CD4-positive, CD25-positive, alpha-beta regulatory T cell (primary cell): ENCODE measurements at regions not wholly inside any gene's neighbourhood (a gene's known extent, or its start where the extent isn't known, plus 50 kb on each side); places are given as distances from the start of the nearest gene placed in this dataset.

Experiments used
- ATAC-seq, 2 donors: fragments of 150-1000 bp; cut with Tn5 transposase; one replicate each; pipeline ENCODE4 v1.10.0; 2021; ENCODE audit warnings: low read depth in 2 of 2, moderate number of reproducible peaks in 2 of 2, moderate library complexity in 1 of 2
- DNase-seq, 3 donors: peaks; one replicate each; pipeline versions ENCODE4 v3.0.0 to v3.0.0-alpha.2; 2012 to 2022; ENCODE audit warnings: mixed read lengths in 1 of 3
- H3K27ac ChIP-seq: one replicate; pipeline ENCODE4 v1.7.0; 2013; ENCODE audit warnings: mild to moderate bottlenecking, low read length; ENCODE audit not compliant: insufficient read depth, poor library complexity, severe bottlenecking
- H3K27me3 ChIP-seq: one replicate; pipeline ENCODE4 v1.7.0; 2013; ENCODE audit warnings: low read length; ENCODE audit not compliant: control insufficient read depth, insufficient read depth
- H3K36me3 ChIP-seq: one replicate; pipeline ENCODE4 v1.7.0; 2013; ENCODE audit warnings: mild to moderate bottlenecking, low read length, moderate library complexity; ENCODE audit not compliant: control insufficient read depth, insufficient read depth
- H3K4me1 ChIP-seq: 2 replicates; pipeline ENCODE4 v1.7.0; 2013; ENCODE audit warnings: mild to moderate bottlenecking, low read length; ENCODE audit not compliant: insufficient read depth, control insufficient read depth, poor library complexity, severe bottlenecking
- H3K4me3 ChIP-seq: one replicate; pipeline ENCODE4 v1.7.0; 2013; ENCODE audit warnings: low read depth, mild to moderate bottlenecking, low read length, moderate library complexity
- H3K9me3 ChIP-seq, 2 experiments: 1 replicate in 1 of 2; 2 replicates in 1 of 2; pipeline ENCODE4 v1.7.0; 2013; ENCODE audit warnings: low read length in 2 of 2, mild to moderate bottlenecking in 1 of 2, moderate library complexity in 1 of 2; ENCODE audit not compliant: control insufficient read depth in 2 of 2
- H3K27ac Mint-ChIP-seq, 3 donors: one replicate each; pipeline ENCODE4 v1.8.0; 2020 to 2022; ENCODE audit warnings: mild to moderate bottlenecking in 3 of 3, mixed read lengths in 3 of 3, moderate library complexity in 2 of 3
- H3K27me3 Mint-ChIP-seq: one replicate; pipeline ENCODE4 v1.8.0; 2022; ENCODE audit warnings: mild to moderate bottlenecking, mixed read lengths
- H3K36me3 Mint-ChIP-seq: one replicate; pipeline ENCODE4 v1.8.0; 2020; ENCODE audit warnings: mixed read lengths
- H3K4me1 Mint-ChIP-seq, 4 donors: one replicate each; pipeline ENCODE4 v1.8.0; 2020 to 2022; ENCODE audit warnings: mixed read lengths in 4 of 4, mild to moderate bottlenecking in 1 of 4
- H3K4me3 Mint-ChIP-seq, 4 donors: one replicate each; pipeline ENCODE4 v1.8.0; 2020 to 2022; ENCODE audit warnings: mild to moderate bottlenecking in 4 of 4, mixed read lengths in 4 of 4, moderate library complexity in 3 of 4
- H3K9me3 Mint-ChIP-seq, 7 donors: one replicate each; pipeline ENCODE4 v1.8.0; 2020 to 2022; ENCODE audit warnings: mixed read lengths in 7 of 7, mild to moderate bottlenecking in 3 of 7, moderate library complexity in 2 of 7

DNA sequence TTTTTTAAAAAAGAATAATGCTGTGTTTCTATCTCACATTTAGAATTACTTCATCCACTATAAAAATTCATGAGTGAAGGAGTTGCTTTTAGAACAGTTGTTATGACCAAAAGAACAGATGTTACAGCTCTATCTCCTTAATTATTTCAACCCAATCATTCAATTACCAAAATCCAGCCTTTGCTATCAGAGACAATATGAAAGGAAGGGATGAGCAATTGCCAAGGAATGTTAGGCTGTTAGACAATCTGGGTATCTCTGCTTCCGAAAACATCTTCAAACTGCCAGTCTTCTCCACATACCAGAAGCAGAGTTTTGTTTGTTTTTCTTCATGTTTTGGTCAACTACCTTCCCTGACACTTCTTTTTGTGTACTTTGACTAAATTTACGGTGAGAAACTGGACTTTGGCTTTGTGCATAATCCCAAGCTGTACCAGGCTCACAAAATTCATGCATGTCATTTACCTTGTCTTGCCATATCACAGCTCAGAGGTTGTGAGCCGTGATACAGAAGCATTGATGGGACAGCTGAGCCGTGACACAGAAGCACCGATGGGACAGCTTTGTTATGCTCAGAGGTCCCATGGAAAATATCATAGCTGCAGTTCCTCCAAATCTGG is 405.5 kb downstream of the KIF4B start:
- no peaks in the 10 kb centered on the region for H3K36me3 Mint-ChIP-seq
- Histone ChIP-seq H3K9me3 (no peaks in the 10 kb centered on the region), H3K4me3 (no peak overlapping the region), H3K27ac (no peak overlapping the region), H3K27me3 (no peaks in the 10 kb centered on the region), H3K36me3 (no peaks in the 10 kb centered on the region), H3K4me1 (no peaks in the 10 kb centered on the region)
- DNase-seq = no peak
- no peaks in the 10 kb centered on the region for H3K4me1 Mint-ChIP-seq
- no peak overlapping the region for H3K4me3 Mint-ChIP-seq
- no peaks in the 10 kb centered on the region for H3K27me3 Mint-ChIP-seq
- H3K27ac Mint-ChIP-seq = no peak overlapping the region
- H3K9me3 Mint-ChIP-seq = peaks cover 0 to 5% (median 1%) of the 10 kb centered on the region in 7 donors
- ATAC-seq = no peak

- Histone ChIP-seq H3K9me3 (no peaks in the 10 kb centered on the region), H3K4me3 (no peak overlapping the region), H3K27ac (no peak overlapping the region), H3K36me3 (no peaks in the 10 kb centered on the region), H3K4me1 (no peaks in the 10 kb centered on the region), H3K27me3 (no peaks in the 10 kb centered on the region)
- peaks cover 0 to 9% (median 2%) of the 10 kb centered on the region in 7 donors for H3K9me3 Mint-ChIP-seq
- H3K4me3 Mint-ChIP-seq = no peak overlapping the region
- no peaks in the 10 kb centered on the region for H3K4me1 Mint-ChIP-seq
- H3K36me3 Mint-ChIP-seq = no peaks in the 10 kb centered on the region
- H3K27ac Mint-ChIP-seq = no peak overlapping the region
- ATAC-seq (no peak), DNase-seq (no peak)
- H3K27me3 Mint-ChIP-seq = no peaks in the 10 kb centered on the region
These were observed 416.6 kb downstream of the KIF4B start for GRCh38 chr5:155430192-155430591.

GRCh38 chr5:155434267-155434666 is 420.7 kb downstream of the KIF4B start:
- Histone ChIP-seq H3K4me3 (no peak overlapping the region), H3K9me3 (peaks cover 0 to 2% of the 10 kb centered on the region in 2 experiments), H3K36me3 (no peaks in the 10 kb centered on the region), H3K27me3 (no peaks in the 10 kb centered on the region), H3K4me1 (no peaks in the 10 kb centered on the region), H3K27ac (no peak overlapping the region)
- DNase-seq = no peak
- Mint-ChIP-seq H3K9me3 (peaks cover 0 to 17% (median 3%) of the 10 kb centered on the region in 7 donors), H3K27ac (no peak overlapping the region), H3K4me3 (no peak overlapping the region), H3K4me1 (no peaks in the 10 kb centered on the region), H3K36me3 (no peaks in the 10 kb centered on the region), H3K27me3 (no peaks in the 10 kb centered on the region)
- no peak for ATAC-seq

GRCh38 chr5:155434681-155435080 is 421.1 kb downstream of the KIF4B start:
- Mint-ChIP-seq H3K9me3 (peaks cover 0 to 17% (median 4%) of the 10 kb centered on the region in 7 donors), H3K27ac (no peak overlapping the region), H3K36me3 (no peaks in the 10 kb centered on the region), H3K4me1 (no peaks in the 10 kb centered on the region), H3K4me3 (no peak overlapping the region), H3K27me3 (no peaks in the 10 kb centered on the region)
- Histone ChIP-seq H3K4me1 (no peaks in the 10 kb centered on the region), H3K9me3 (peaks cover 0 to 2% of the 10 kb centered on the region in 2 experiments), H3K4me3 (no peak overlapping the region), H3K36me3 (no peaks in the 10 kb centered on the region), H3K27me3 (no peaks in the 10 kb centered on the region), H3K27ac (no peak overlapping the region)
- ATAC-seq (no peak), DNase-seq (no peak)

GRCh38 chr5:155441849-155442248 is 428.3 kb downstream of the KIF4B start:
- Mint-ChIP-seq H3K27ac (no peak overlapping the region), H3K4me1 (no peaks in the 10 kb centered on the region), H3K36me3 (no peaks in the 10 kb centered on the region), H3K9me3 (peaks cover 3 to 12% (median 7%) of the 10 kb centered on the region in 7 donors), H3K27me3 (no peaks in the 10 kb centered on the region), H3K4me3 (no peak overlapping the region)
- no peaks in the 10 kb centered on the region for H3K36me3 ChIP-seq
- no peaks in the 10 kb centered on the region for H3K27me3 ChIP-seq
- H3K4me3 ChIP-seq = no peak overlapping the region
- no peak for ATAC-seq
- no peak for DNase-seq
- H3K27ac ChIP-seq = no peak overlapping the region
- H3K9me3 ChIP-seq = peaks cover 0 to 2% of the 10 kb centered on the region in 2 experiments
- no peaks in the 10 kb centered on the region for H3K4me1 ChIP-seq

GRCh38 chr5:155451106-155451505 is 437.6 kb downstream of the KIF4B start:
- Histone ChIP-seq H3K9me3 (no peaks in the 10 kb centered on the region), H3K27ac (no peak overlapping the region), H3K4me1 (no peaks in the 10 kb centered on the region), H3K36me3 (no peaks in the 10 kb centered on the region), H3K27me3 (no peaks in the 10 kb centered on the region), H3K4me3 (no peak overlapping the region)
- no peak for ATAC-seq
- Mint-ChIP-seq H3K27ac (no peak overlapping the region), H3K36me3 (no peaks in the 10 kb centered on the region), H3K4me3 (no peak overlapping the region), H3K4me1 (no peaks in the 10 kb centered on the region), H3K9me3 (peaks cover 0 to 7% (median 2%) of the 10 kb centered on the region in 7 donors), H3K27me3 (no peaks in the 10 kb centered on the region)
- no peak for DNase-seq

- H3K4me1 Mint-ChIP-seq = no peaks in the 10 kb centered on the region
These were observed 442.4 kb downstream of the KIF4B start for GRCh38 chr5:155455791-155456514.

More at GRCh38 chr5:155455791-155456514, 442.4 kb downstream of the KIF4B start:
- H3K9me3 Mint-ChIP-seq = peaks cover 0 to 10% (median 2%) of the 10 kb centered on the region in 7 donors
- H3K4me1 ChIP-seq = no peaks in the 10 kb centered on the region
- H3K9me3 ChIP-seq = no peaks in the 10 kb centered on the region
- DNase-seq = no peak
- H3K4me3 Mint-ChIP-seq = no peak overlapping the region
- H3K27ac Mint-ChIP-seq = no peak overlapping the region
- no peak overlapping the region for H3K27ac ChIP-seq
- ATAC-seq = no peak
- no peaks in the 10 kb centered on the region for H3K27me3 ChIP-seq
- H3K36me3 Mint-ChIP-seq = no peaks in the 10 kb centered on the region
- peaks cover 4% of the 10 kb centered on the region for H3K27me3 Mint-ChIP-seq
- H3K4me3 ChIP-seq = no peak overlapping the region
- no peaks in the 10 kb centered on the region for H3K36me3 ChIP-seq
